Body of pancreas (tissue), 4 donors: ENCODE measurements at regions not wholly inside any gene's neighbourhood (a gene's known extent, or its start where the extent isn't known, plus 50 kb on each side); places are given as distances from the start of the nearest gene placed in this dataset.

Experiments used
- ATAC-seq: fragments of 150-250 bp; one replicate; pipeline ENCODE4 v1.9.1; 2016
- DNase-seq, 4 donors: peaks; one replicate each; pipeline ENCODE4 v3.0.0-alpha.2; 2019
- H3K27ac ChIP-seq, 4 donors: fragments of 200-600 bp; sonication (generic); 1 replicate in 3 of 4; 2 replicates in 1 of 4; pipeline versions ENCODE4 v1.5.1 to v1.6.1; 2016 to 2019; ENCODE audit warnings: mild to moderate bottlenecking in 1 of 4, mixed read lengths in 1 of 4, moderate library complexity in 1 of 4
- H3K27me3 ChIP-seq, 2 donors: fragments of 200-600 bp; sonication (generic); one replicate each; pipeline ENCODE4 v1.6.0; 2016; ENCODE audit warnings: mild to moderate bottlenecking in 1 of 2
- H3K36me3 ChIP-seq, 2 donors: fragments of 200-600 bp; sonication (generic); replicated peaks in 1 of 2; 2 replicates each; pipeline ENCODE4 v1.5.1; 2016; ENCODE audit warnings: low read depth in 2 of 2; ENCODE audit not compliant: insufficient read depth in 1 of 2
- H3K4me1 ChIP-seq: fragments of 200-600 bp; sonication (generic); one replicate; pipeline ENCODE4 v1.6.0; 2016
- H3K4me3 ChIP-seq, 2 donors: fragments of 200-600 bp; sonication (generic); 1 replicate in 1 of 2; 2 replicates in 1 of 2; pipeline ENCODE4 v1.5.1; 2016 to 2019
- H3K9me3 ChIP-seq, 3 donors: fragments of 200-600 bp; sonication (generic); 1 replicate in 2 of 3; 2 replicates in 1 of 3; pipeline ENCODE4 v1.5.1; 2016
- CTCF ChIP-seq, 7 experiments: fragments of 450-650 bp in 4 of 7; fragments of 200-600 bp in 3 of 7; sonication (generic) in 3 of 7; IDR thresholded peaks; one replicate each; pipeline ENCODE4 v1.5.1; 2016 to 2019; ENCODE audit warnings: antibody characterized with exemption in 7 of 7
- POLR2A ChIP-seq, 3 donors: fragments of 450-650 bp; IDR thresholded peaks; one replicate each; pipeline ENCODE4 v1.6.1; 2016; ENCODE audit warnings: antibody characterized with exemption in 3 of 3, mild to moderate bottlenecking in 2 of 3
- WGBS, 2 donors: methylation state at CpG; one replicate each; pipeline ENCODE4 v1.1.5; 2017; 5-methylcytosine and 5-hydroxymethylcytosine counted together
- intact Hi-C: fragments of 100-400 bp; cut with DNase I; formaldehyde crosslinking; loops from one replicate; pipeline ENCODE4 v1.15.1; 2023

- intact Hi-C loops: no loop called here
- TF ChIP-seq CTCF (IDR thresholded peaks at IDR 0.05): no peak
- TF ChIP-seq POLR2A (IDR thresholded peaks at IDR 0.05): no peak
- ATAC-seq (no peak), DNase-seq (no peak)
- Histone ChIP-seq H3K4me3 (no peak overlapping the region), H3K27me3 (no peaks in the 10 kb centered on the region), H3K9me3 (no peaks in the 10 kb centered on the region), H3K36me3 (no peaks in the 10 kb centered on the region), H3K4me1 (no peaks in the 10 kb centered on the region), H3K27ac (no peak overlapping the region)
- 75 to 82% methylated on average over 3 of the region's 3 CpGs for WGBS, 2 donors
Observed at GRCh38 chr11:97786961-97787360, 1233.8 kb upstream of the CNTN5 start.

GRCh38 chr11:97794876-97795275 is 1225.9 kb upstream of the CNTN5 start:
- intact Hi-C loops: no loop called here

GRCh38 chr11:97800891-97801290 is 1219.9 kb upstream of the CNTN5 start:
- intact Hi-C loops: no loop called here
- H3K27me3 ChIP-seq: no peaks in the 10 kb centered on the region
- H3K4me3 ChIP-seq: no peak overlapping the region
- no peaks in the 10 kb centered on the region for H3K9me3 ChIP-seq
- H3K27ac ChIP-seq: no peak overlapping the region
- DNase-seq (no peak), ATAC-seq (no peak)
- no peaks in the 10 kb centered on the region for H3K4me1 ChIP-seq
- WGBS, 2 donors: 13 to 23% methylated on average over 3 of the region's 3 CpGs
- H3K36me3 ChIP-seq: no peaks in the 10 kb centered on the region
- TF ChIP-seq POLR2A (IDR thresholded peaks at IDR 0.05): no peak
- no peak for TF ChIP-seq CTCF (IDR thresholded peaks at IDR 0.05)

More at GRCh38 chr11:97794876-97795275, 1225.9 kb upstream of the CNTN5 start:
- no peak overlapping the region for H3K27ac ChIP-seq
- no peaks in the 10 kb centered on the region for H3K9me3 ChIP-seq
- DNase-seq (no peak), ATAC-seq (no peak)
- H3K4me3 ChIP-seq: no peak overlapping the region
- no peaks in the 10 kb centered on the region for H3K4me1 ChIP-seq
- TF ChIP-seq POLR2A (IDR thresholded peaks at IDR 0.05) (no peak), CTCF (IDR thresholded peaks at IDR 0.05) (no peak)
- WGBS, 2 donors: 14 to 16% methylated on average over 2 of the region's 2 CpGs
- H3K27me3 ChIP-seq: no peaks in the 10 kb centered on the region
- no peaks in the 10 kb centered on the region for H3K36me3 ChIP-seq

GRCh38 chr11:97814325-97814959 is 1206.3 kb upstream of the CNTN5 start:
- TF ChIP-seq CTCF (IDR thresholded peaks at IDR 0.05) (no peak), POLR2A (IDR thresholded peaks at IDR 0.05) (no peak)
- no peaks in the 10 kb centered on the region for H3K4me1 ChIP-seq
- 49 to 53% methylated on average over 4 of the region's 4 CpGs for WGBS, 2 donors
- intact Hi-C loops: no loop called here
- no peaks in the 10 kb centered on the region for H3K27me3 ChIP-seq
- no peak for ATAC-seq
- no peaks in the 10 kb centered on the region for H3K36me3 ChIP-seq
- DNase-seq: no peak
- H3K27ac ChIP-seq: no peak overlapping the region
- H3K4me3 ChIP-seq: no peak overlapping the region
- H3K9me3 ChIP-seq: peaks cover 0 to 5% (median 0%) of the 10 kb centered on the region in 3 donors

- Histone ChIP-seq H3K4me3 (no peak overlapping the region), H3K27me3 (no peaks in the 10 kb centered on the region), H3K4me1 (no peaks in the 10 kb centered on the region), H3K9me3 (no peaks in the 10 kb centered on the region), H3K27ac (no peak overlapping the region), H3K36me3 (no peaks in the 10 kb centered on the region)
- DNase-seq (no peak), ATAC-seq (no peak)
- WGBS, 2 donors: 45 to 54% methylated on average over 1 of the region's 1 CpG
- intact Hi-C loops: no loop called here
- TF ChIP-seq CTCF (IDR thresholded peaks at IDR 0.05) (no peak), POLR2A (IDR thresholded peaks at IDR 0.05) (no peak)
Observed at GRCh38 chr11:97815667-97816066, 1205.1 kb upstream of the CNTN5 start.
